Renal cortex interstitium (tissue), 11 donors: ENCODE measurements at regions not wholly inside any gene's neighbourhood (a gene's known extent, or its start where the extent isn't known, plus 50 kb on each side); places are given as distances from the start of the nearest gene placed in this dataset.
"Not testable (repeated sequence)": the region's sequence is repeated elsewhere in the genome, so short reads cannot be mapped to it uniquely, and the experiment has no call there.

Source experiments
- DNase-seq, 11 donors: peaks; one replicate each; pipeline ENCODE4 v3.0.0-alpha.2; 2013; ENCODE audit warnings: low read depth in 9 of 11, low spot score in 4 of 11; ENCODE audit errors: extremely low read depth in 1 of 11

GRCh38 chrX:85808217-85808616 lies 239.1 kb downstream of the CHM start:
- DNase-seq, result no peak

- DNase-seq, result not testable (repeated sequence)
Observed at GRCh38 chrX:85772391-85772790, 275.0 kb downstream of the CHM start.

- no peak for DNase-seq
Observed at GRCh38 chrX:85765651-85766050, 281.7 kb downstream of the CHM start.

GRCh38 chrX:85723025-85723424 lies 324.3 kb downstream of the CHM start:
- DNase-seq, result not testable (repeated sequence)

GRCh38 chrX:85703233-85703632 lies 323.8 kb upstream of the POF1B start:
- not testable (repeated sequence) for DNase-seq

- no peak for DNase-seq
Observed at GRCh38 chrX:85698921-85699320, 319.5 kb upstream of the POF1B start.

GRCh38 chrX:85685843-85686242 lies 306.4 kb upstream of the POF1B start:
- no peak for DNase-seq

GRCh38 chrX:85666471-85666870 lies 287.0 kb upstream of the POF1B start:
- no peak for DNase-seq

GRCh38 chrX:85663970-85664369 lies 284.5 kb upstream of the POF1B start:
- DNase-seq, result not testable (repeated sequence)

GRCh38 chrX:85630901-85631300 lies 251.4 kb upstream of the POF1B start:
- DNase-seq, result no peak

GRCh38 chrX:85627363-85627762 lies 247.9 kb upstream of the POF1B start:
- no peak for DNase-seq

GRCh38 chrX:85622635-85623034 lies 243.2 kb upstream of the POF1B start:
- DNase-seq, result no peak

GRCh38 chrX:85620466-85620865 lies 241.0 kb upstream of the POF1B start:
- no peak for DNase-seq

- no peak for DNase-seq
Observed at GRCh38 chrX:85619962-85620361, 240.5 kb upstream of the POF1B start.

GRCh38 chrX:85611926-85612325 lies 232.5 kb upstream of the POF1B start:
- peak in 5 of 11 donors; percentile 1 to 17 (median 3) for DNase-seq

GRCh38 chrX:85592980-85593379 lies 213.5 kb upstream of the POF1B start:
- DNase-seq, result no peak

- DNase-seq, result no peak
Observed at GRCh38 chrX:85591536-85591935, 212.1 kb upstream of the POF1B start.

- DNase-seq, result no peak
Observed at GRCh38 chrX:85590638-85591037, 211.2 kb upstream of the POF1B start.

- DNase-seq, result no peak
Observed at GRCh38 chrX:85573801-85574200, 194.3 kb upstream of the POF1B start.

- no peak for DNase-seq
Observed at GRCh38 chrX:85570496-85570895, 191.0 kb upstream of the POF1B start.

- peak in 1 of 11 donors; percentile 1 for DNase-seq
Observed at GRCh38 chrX:85569686-85570085, 190.2 kb upstream of the POF1B start.

- no peak for DNase-seq
Observed at GRCh38 chrX:85569096-85569495, 189.6 kb upstream of the POF1B start.
